PC-3 (cell line): ENCODE measurements at regions not wholly inside any gene's neighbourhood (a gene's known extent, or its start where the extent isn't known, plus 50 kb on each side); places are given as distances from the start of the nearest gene placed in this dataset.

Experiments used
- ATAC-seq: fragments of 200-7000 bp; cut with Tn5 transposase; 2 replicates; pipeline ENCODE4 v1.9.1; 2020; ENCODE audit warnings: mild to moderate bottlenecking, moderate library complexity
- BruUV-seq: library from RNA; stranded (reverse); fragments of 400-500 nt; replicated peaks from 2 replicates; lab custom pipeline; 2021; lab: Mats Ljungman, UMichigan
- CTCF ChIA-PET: fragments of 300-600 bp; sonication (Branson Sonifier 250); formaldehyde crosslinking; loops from one replicate; lab custom pipeline; 2022; ENCODE audit warnings: antibody characterized with exemption; lab: Charles Lee
- POLR2A ChIA-PET: fragments of 300-600 bp; sonication (Branson Sonifier 250); formaldehyde crosslinking; loops from one replicate; lab custom pipeline; 2022; ENCODE audit warnings: antibody characterized with exemption; ENCODE audit not compliant: unreplicated experiment; lab: Charles Lee
- DNase-seq: peaks from one replicate; pipeline ENCODE4 v3.0.0-alpha.2; 2015
- H2AFZ ChIP-seq: fragments of 300-600 bp; sonication (generic); 2 replicates; pipeline ENCODE4 v1.6.0; 2016; ENCODE audit warnings: antibody characterized with exemption, low read length
- H3F3A ChIP-seq: fragments of 300-600 bp; sonication (generic); one replicate; pipeline ENCODE4 v1.6.0; 2017; ENCODE audit warnings: antibody characterized with exemption, low read length, control low read depth, mild to moderate bottlenecking; ENCODE audit not compliant: unreplicated experiment
- H3K27ac ChIP-seq: fragments of 300-600 bp; sonication (generic); 2 replicates; pipeline ENCODE4 v1.5.1; 2016; ENCODE audit warnings: mild to moderate bottlenecking, low read length
- H3K27me3 ChIP-seq: fragments of 300-600 bp; sonication (generic); 2 replicates; pipeline ENCODE4 v1.6.1; 2016; ENCODE audit warnings: low read length, mixed read lengths
- H3K36me3 ChIP-seq: fragments of 300-600 bp; sonication (generic); 2 replicates; pipeline ENCODE4 v1.6.1; 2016; ENCODE audit warnings: low read depth, mixed run types, low read length, mixed read lengths
- H3K4me1 ChIP-seq: fragments of 300-600 bp; sonication (generic); 2 replicates; pipeline ENCODE4 v1.5.1; 2016; ENCODE audit warnings: low read length; ENCODE audit not compliant: insufficient read depth
- H3K4me2 ChIP-seq: fragments of 300-600 bp; sonication (generic); 2 replicates; pipeline ENCODE4 v1.6.0; 2016; ENCODE audit warnings: low read length
- H3K4me3 ChIP-seq: fragments of 300-600 bp; sonication (generic); 2 replicates; pipeline ENCODE4 v1.5.1; 2016; ENCODE audit warnings: mild to moderate bottlenecking, low read length, mixed read lengths
- H3K79me2 ChIP-seq: fragments of 300-600 bp; sonication (generic); 2 replicates; pipeline ENCODE4 v1.6.1; 2017; ENCODE audit warnings: low read length, mixed read lengths
- H3K9ac ChIP-seq: fragments of 300-600 bp; sonication (generic); 2 replicates; pipeline ENCODE4 v1.6.0; 2016; ENCODE audit warnings: mild to moderate bottlenecking, low read length
- H3K9me2 ChIP-seq: fragments of 300-600 bp; sonication (generic); replicated peaks from 2 replicates; pipeline ENCODE4 v1.6.1; 2016; ENCODE audit warnings: mixed run types, low read length, mixed read lengths
- H3K9me3 ChIP-seq: fragments of 300-600 bp; sonication (generic); 2 replicates; pipeline ENCODE4 v1.6.1; 2016; ENCODE audit warnings: low read length, mixed read lengths
- H4K20me1 ChIP-seq: fragments of 300-600 bp; sonication (generic); 2 replicates; pipeline ENCODE4 v1.6.1; 2016; ENCODE audit warnings: low read length, mixed read lengths
- EZH2 ChIP-seq: fragments of 300-600 bp; sonication (generic); IDR thresholded peaks from one replicate; pipeline ENCODE4 v1.6.1; 2017; ENCODE audit warnings: antibody characterized with exemption, mild to moderate bottlenecking, low read length; ENCODE audit not compliant: unreplicated experiment
- EZH2phosphoT487 ChIP-seq: fragments of 300-600 bp; sonication (generic); IDR thresholded peaks from 2 replicates; pipeline ENCODE4 v1.6.1; 2018; ENCODE audit warnings: mild to moderate bottlenecking, antibody characterized with exemption, low read length, borderline replicate concordance
- intact Hi-C: fragments of 100-400 bp; cut with micrococcal nuclease; formaldehyde crosslinking; loops from 2 replicates; pipeline ENCODE4 v1.9.0; 2023
- TF ChIP-seq, protein P1 (sequence below): fragments of 300-600 bp; sonication (generic); conservative IDR thresholded peaks from 2 replicates; pipeline ENCODE4 v1.5.1; 2017; ENCODE audit warnings: antibody characterized with exemption, low read depth, mild to moderate bottlenecking, low read length

DNA sequence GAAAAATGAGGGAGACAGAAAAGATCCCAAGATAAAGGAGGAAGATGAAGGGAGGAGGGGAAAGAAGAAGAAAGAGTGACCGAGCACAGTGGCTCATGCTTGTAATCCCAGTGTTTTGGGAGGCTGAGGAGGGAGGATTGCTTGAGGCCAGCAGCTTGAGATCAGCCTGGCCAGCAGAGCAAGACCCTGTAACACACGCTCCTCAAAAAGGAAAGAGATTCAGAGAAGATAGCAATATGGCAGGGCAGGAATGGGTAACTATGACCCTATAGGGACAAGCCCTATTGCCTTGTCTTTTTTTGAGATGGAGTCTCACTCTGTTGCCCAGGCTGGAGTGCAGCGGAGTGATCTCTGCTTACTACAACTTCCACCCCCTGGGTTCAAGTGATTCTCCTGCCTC, 116.9 kb upstream of the MAP1LC3B2 start:
- intact Hi-C loops: no loop called here
- Histone ChIP-seq H4K20me1 (no peaks in the 10 kb centered on the region), H3K79me2 (no peaks in the 10 kb centered on the region), H3K27ac (no peak overlapping the region), H3F3A (no peaks in the 10 kb centered on the region), H3K4me1 (no peaks in the 10 kb centered on the region), H3K36me3 (no peaks in the 10 kb centered on the region), H3K9me2 (no peaks in the 10 kb centered on the region), H2AFZ (no peak overlapping the region), H3K4me3 (no peak overlapping the region), H3K27me3 (no peaks in the 10 kb centered on the region), H3K9ac (no peak overlapping the region), H3K9me3 (no peaks in the 10 kb centered on the region), H3K4me2 (no peak overlapping the region)
- no peak for ATAC-seq
- BruUV-seq: no TSS peak
- no peak for DNase-seq
- TF ChIP-seq, protein P1, sequence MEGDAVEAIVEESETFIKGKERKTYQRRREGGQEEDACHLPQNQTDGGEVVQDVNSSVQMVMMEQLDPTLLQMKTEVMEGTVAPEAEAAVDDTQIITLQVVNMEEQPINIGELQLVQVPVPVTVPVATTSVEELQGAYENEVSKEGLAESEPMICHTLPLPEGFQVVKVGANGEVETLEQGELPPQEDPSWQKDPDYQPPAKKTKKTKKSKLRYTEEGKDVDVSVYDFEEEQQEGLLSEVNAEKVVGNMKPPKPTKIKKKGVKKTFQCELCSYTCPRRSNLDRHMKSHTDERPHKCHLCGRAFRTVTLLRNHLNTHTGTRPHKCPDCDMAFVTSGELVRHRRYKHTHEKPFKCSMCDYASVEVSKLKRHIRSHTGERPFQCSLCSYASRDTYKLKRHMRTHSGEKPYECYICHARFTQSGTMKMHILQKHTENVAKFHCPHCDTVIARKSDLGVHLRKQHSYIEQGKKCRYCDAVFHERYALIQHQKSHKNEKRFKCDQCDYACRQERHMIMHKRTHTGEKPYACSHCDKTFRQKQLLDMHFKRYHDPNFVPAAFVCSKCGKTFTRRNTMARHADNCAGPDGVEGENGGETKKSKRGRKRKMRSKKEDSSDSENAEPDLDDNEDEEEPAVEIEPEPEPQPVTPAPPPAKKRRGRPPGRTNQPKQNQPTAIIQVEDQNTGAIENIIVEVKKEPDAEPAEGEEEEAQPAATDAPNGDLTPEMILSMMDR: no peak
- TF ChIP-seq EZH2: no peak
- TF ChIP-seq EZH2phosphoT487: no peak
- ChIA-PET POLR2A (no interaction called here), CTCF (no interaction called here)

DNA sequence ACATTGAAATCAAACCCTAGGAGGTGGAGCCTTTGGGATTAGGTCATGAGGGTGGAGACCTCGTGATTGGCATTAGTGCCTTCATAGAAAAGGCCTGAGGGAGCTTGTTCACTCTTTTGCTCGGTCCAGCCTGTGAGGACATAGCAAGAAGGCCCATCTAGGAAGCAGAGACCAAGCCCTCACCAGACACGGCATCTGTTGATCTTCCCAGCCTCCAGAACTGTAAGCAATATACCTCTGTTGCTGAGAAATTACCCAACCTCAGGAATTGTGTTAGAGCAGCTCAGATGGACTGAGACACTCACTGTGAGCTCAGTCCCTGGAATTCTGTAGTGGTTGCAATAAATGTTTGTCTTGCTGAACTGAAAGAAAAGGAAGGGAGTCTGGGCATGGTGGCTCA, 116.2 kb upstream of the MAP1LC3B2 start:
- Histone ChIP-seq H3K4me1 (no peaks in the 10 kb centered on the region), H3K79me2 (no peaks in the 10 kb centered on the region), H3K27me3 (no peaks in the 10 kb centered on the region), H3K9ac (no peak overlapping the region), H3K36me3 (no peaks in the 10 kb centered on the region), H3K4me2 (no peak overlapping the region), H2AFZ (no peak overlapping the region), H3K9me2 (no peaks in the 10 kb centered on the region), H3F3A (no peaks in the 10 kb centered on the region), H3K9me3 (no peaks in the 10 kb centered on the region), H4K20me1 (no peaks in the 10 kb centered on the region), H3K27ac (no peak overlapping the region), H3K4me3 (no peak overlapping the region)
- BruUV-seq: no TSS peak
- CTCF ChIA-PET: no interaction called here
- POLR2A ChIA-PET: no interaction called here
- intact Hi-C loops: no loop called here
- ATAC-seq: no peak
- TF ChIP-seq EZH2phosphoT487: no peak
- TF ChIP-seq, protein P1: no peak
- TF ChIP-seq EZH2: no peak
- DNase-seq: no peak

DNA sequence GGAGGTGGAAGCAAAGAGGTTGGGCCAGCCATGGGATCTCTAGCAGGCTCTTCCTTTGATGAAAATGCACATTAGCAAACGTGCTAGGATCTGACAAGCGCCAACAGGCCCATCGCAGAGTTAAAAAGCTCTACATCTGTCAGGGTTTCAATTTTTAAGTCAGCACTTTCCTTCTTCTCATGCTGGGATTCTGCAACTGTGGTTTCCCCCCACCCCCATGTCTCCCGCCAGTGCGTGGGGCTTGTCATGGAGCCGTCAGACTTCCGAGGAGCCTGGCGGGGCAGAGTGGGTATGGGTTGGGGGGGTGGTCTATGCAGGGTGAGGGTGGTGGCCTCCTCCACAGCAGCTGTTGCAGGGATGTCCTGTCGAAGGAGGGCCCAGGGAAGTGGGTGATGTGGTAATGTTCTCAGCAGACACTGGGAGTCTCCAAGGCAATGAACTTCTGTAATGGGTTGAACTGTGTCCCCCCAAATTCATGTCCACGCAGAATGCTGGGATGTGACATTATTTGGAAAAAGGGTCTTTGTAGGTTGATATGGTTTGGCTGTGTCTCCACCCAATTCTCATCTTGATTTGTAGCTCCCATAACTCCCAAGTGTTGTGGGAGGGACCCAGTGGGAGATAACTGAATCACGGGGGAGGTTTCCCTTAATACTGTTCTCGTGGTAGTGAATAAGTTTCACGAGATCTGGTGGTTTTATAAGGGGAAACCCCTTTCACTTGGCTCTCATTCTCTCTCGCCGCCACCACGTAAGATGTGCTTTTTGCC, 115.2 kb upstream of the MAP1LC3B2 start:
- ATAC-seq (no peak), DNase-seq (no peak)
- BruUV-seq: no TSS peak
- H3K36me3 ChIP-seq: no peaks in the 10 kb centered on the region
- POLR2A ChIA-PET: no interaction called here
- H3K4me2 ChIP-seq: no peak overlapping the region
- no peak overlapping the region for H2AFZ ChIP-seq
- peaks cover 8% of the 10 kb centered on the region for H3K4me1 ChIP-seq
- intact Hi-C loops: no loop called here
- H3F3A ChIP-seq: no peaks in the 10 kb centered on the region
- H4K20me1 ChIP-seq: no peaks in the 10 kb centered on the region
- no peaks in the 10 kb centered on the region for H3K9me3 ChIP-seq
- no peaks in the 10 kb centered on the region for H3K79me2 ChIP-seq
- CTCF ChIA-PET: no interaction called here
- H3K4me3 ChIP-seq: no peak overlapping the region
- H3K27ac ChIP-seq: no peak overlapping the region
- H3K27me3 ChIP-seq: no peaks in the 10 kb centered on the region
- no peak for TF ChIP-seq EZH2
- TF ChIP-seq EZH2phosphoT487: no peak
- TF ChIP-seq, protein P1: no peak
- H3K9ac ChIP-seq: no peak overlapping the region
- no peaks in the 10 kb centered on the region for H3K9me2 ChIP-seq
